AG04449 (cell line): ENCODE measurements at regions not wholly inside any gene's neighbourhood (a gene's known extent, or its start where the extent isn't known, plus 50 kb on each side); places are given as distances from the start of the nearest gene placed in this dataset.

Source experiments
- CTCF ChIA-PET: fragments of 350-600 bp; formaldehyde crosslinking; extraction: SDS; loops from one replicate; lab custom pipeline; 2021; ENCODE audit warnings: antibody characterized with exemption; lab: Yijun Ruan, JAX
- POLR2A ChIA-PET: fragments of 400-600, 350-600 bp; formaldehyde crosslinking; extraction: SDS; loops from one replicate; lab custom pipeline; 2020; ENCODE audit warnings: antibody characterized with exemption, inconsistent platforms; lab: Yijun Ruan, JAX
- DNase-seq: peaks from one replicate; pipeline ENCODE4 v3.0.0-alpha.2; 2010; ENCODE audit warnings: low read depth, low spot score
- H3K4me3 ChIP-seq: 2 replicates; pipeline ENCODE4 v1.5.1; 2011; ENCODE audit warnings: low read depth, mild to moderate bottlenecking, control low read depth, low read length
- CTCF ChIP-seq: IDR thresholded peaks from one replicate; pipeline ENCODE4 v1.5.1; 2011; ENCODE audit warnings: mild to moderate bottlenecking, moderate library complexity, low read length, control low read depth, inconsistent platforms; ENCODE audit not compliant: insufficient read depth; ENCODE audit errors: missing control alignments

GRCh38 chr2:59295524-59296162 is 1054.5 kb upstream of the FANCL start:
- CTCF ChIA-PET, result no interaction called here
- POLR2A ChIA-PET, result no interaction called here
- H3K4me3 ChIP-seq, result no peak overlapping the region
- no peak for TF ChIP-seq CTCF
- DNase-seq, result no peak

GRCh38 chr2:59288771-59289170 is 1047.6 kb upstream of the FANCL start:
- POLR2A ChIA-PET, result no interaction called here
- CTCF ChIA-PET, result interaction anchor here (1.4 kb wide), 1 partner anchor 1293 kb away, joined by 4 read pairs; no protein-coding TSS in a partner anchor
- no peak for TF ChIP-seq CTCF
- DNase-seq, result no peak
- H3K4me3 ChIP-seq, result no peak overlapping the region

GRCh38 chr2:59282374-59283057 is 1041.4 kb upstream of the FANCL start:
- DNase-seq, result no peak
- no peak overlapping the region for H3K4me3 ChIP-seq
- TF ChIP-seq CTCF, result no peak
- ChIA-PET POLR2A (no interaction called here), CTCF (no interaction called here)

- CTCF ChIA-PET, result no interaction called here
- POLR2A ChIA-PET, result no interaction called here
- H3K4me3 ChIP-seq, result no peak overlapping the region
- TF ChIP-seq CTCF, result no peak
- DNase-seq, result no peak
These were observed 1036.5 kb upstream of the FANCL start for GRCh38 chr2:59277671-59278070.

DNA sequence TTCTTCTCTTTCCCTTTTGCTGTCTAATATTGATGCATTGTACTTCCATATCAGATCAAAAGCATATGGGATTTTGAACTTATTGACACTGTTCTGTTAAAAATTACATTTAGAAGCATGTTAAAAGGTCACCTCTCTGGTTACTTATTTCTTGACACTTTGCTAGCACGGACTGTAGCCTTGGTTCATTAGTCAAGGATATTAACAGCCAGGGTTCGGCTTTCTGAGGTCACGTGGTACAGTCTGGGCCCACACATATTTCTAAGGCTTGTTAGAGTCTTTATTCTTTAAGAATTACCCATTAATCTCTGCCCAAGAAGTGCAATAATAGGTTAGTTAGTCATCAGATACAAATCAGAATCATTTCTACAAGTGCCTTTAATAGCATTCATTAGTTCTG is 1035.8 kb upstream of the FANCL start:
- CTCF ChIA-PET, result no interaction called here
- POLR2A ChIA-PET, result no interaction called here
- TF ChIP-seq CTCF, result no peak
- no peak for DNase-seq
- no peak overlapping the region for H3K4me3 ChIP-seq

GRCh38 chr2:59276033-59276432 is 1034.9 kb upstream of the FANCL start:
- POLR2A ChIA-PET, result no interaction called here
- DNase-seq, result no peak
- CTCF ChIA-PET, result interaction anchor here (0.6 to 0.9 kb wide), 2 partner anchors 10 to 1008 kb away, joined by 3 to 5 read pairs; no protein-coding TSS in a partner anchor

More at GRCh38 chr2:59276033-59276432, 1034.9 kb upstream of the FANCL start:
- no peak overlapping the region for H3K4me3 ChIP-seq
- TF ChIP-seq CTCF, result peak; percentile 12
